ACC112 (cell line): ENCODE measurements at regions not wholly inside any gene's neighbourhood (a gene's known extent, or its start where the extent isn't known, plus 50 kb on each side); places are given as distances from the start of the nearest gene placed in this dataset.

ENCODE experiments used
- H2AFZ ChIP-seq: fragments of 200-600 bp; sonication (generic); one replicate; pipeline ENCODE4 v1.6.0; 2017; ENCODE audit warnings: antibody characterized with exemption, low read length; ENCODE audit not compliant: unreplicated experiment
- H3K27ac ChIP-seq: fragments of 200-600 bp; sonication (generic); 2 replicates; pipeline ENCODE4 v1.5.1; 2014; ENCODE audit warnings: low read depth, mild to moderate bottlenecking, antibody characterized with exemption, low read length, moderate library complexity
- H3K27me3 ChIP-seq: fragments of 200-600 bp; sonication (generic); 2 replicates; pipeline ENCODE4 v1.6.1; 2014; ENCODE audit warnings: mild to moderate bottlenecking, antibody characterized with exemption, low read length, moderate library complexity, mixed read lengths; ENCODE audit not compliant: insufficient read depth
- H3K36me3 ChIP-seq: fragments of 200-600 bp; sonication (generic); 2 replicates; pipeline ENCODE4 v1.6.1; 2016; ENCODE audit warnings: mild to moderate bottlenecking, antibody characterized with exemption, low read length, moderate library complexity, mixed read lengths; ENCODE audit not compliant: insufficient read depth
- H3K4me1 ChIP-seq: fragments of 200-600 bp; sonication (generic); one replicate; pipeline ENCODE4 v1.6.1; 2016; ENCODE audit warnings: low read length, mixed read lengths; ENCODE audit not compliant: insufficient read depth, unreplicated experiment, control insufficient read depth
- H3K4me3 ChIP-seq: fragments of 200-600 bp; sonication (generic); 2 replicates; pipeline ENCODE4 v1.5.1; 2014; ENCODE audit warnings: mild to moderate bottlenecking, low read depth, low read length
- H3K79me2 ChIP-seq: fragments of 200-600 bp; sonication (generic); one replicate; pipeline ENCODE4 v1.6.0; 2016; ENCODE audit warnings: low read length; ENCODE audit not compliant: control insufficient read depth, unreplicated experiment, insufficient read depth

GRCh38 chr20:48287552-48288170 lies 502.4 kb upstream of the SULF2 start:
- Histone ChIP-seq H2AFZ (no peak overlapping the region), H3K4me3 (no peak overlapping the region), H3K79me2 (no peaks in the 10 kb centered on the region), H3K27ac (no peak overlapping the region), H3K27me3 (peaks cover 12% of the 10 kb centered on the region; the same call in 1 of the 2 replicates), H3K36me3 (no peaks in the 10 kb centered on the region), H3K4me1 (peaks cover 21% of the 10 kb centered on the region)

DNA sequence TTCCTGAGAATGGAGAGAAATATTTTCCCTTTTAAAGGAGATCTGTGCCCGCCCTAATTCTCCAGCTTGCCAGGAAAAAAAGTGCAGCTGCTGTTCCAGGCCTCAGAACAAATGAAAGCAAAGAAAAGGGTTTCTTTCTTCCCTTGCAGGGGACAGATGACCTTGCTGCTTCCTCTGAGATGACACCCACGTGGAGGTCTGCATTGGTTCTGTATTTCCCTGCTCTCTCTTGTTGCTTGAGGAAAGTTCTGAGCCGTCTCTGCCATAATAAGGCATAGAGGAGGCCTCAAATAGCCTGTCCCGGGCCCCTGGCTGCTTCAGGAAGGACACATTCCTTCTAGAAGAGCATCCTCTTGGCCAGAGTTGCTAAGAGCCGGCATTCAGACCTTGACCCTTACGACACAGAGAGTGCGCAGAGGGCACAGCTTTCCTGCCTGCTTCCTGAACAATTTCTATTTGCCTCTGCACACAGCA lies 501.8 kb upstream of the SULF2 start:
- Histone ChIP-seq H3K4me1 (peaks cover 21% of the 10 kb centered on the region), H3K27me3 (peaks cover 12% of the 10 kb centered on the region; the same call in 1 of the 2 replicates)

DNA sequence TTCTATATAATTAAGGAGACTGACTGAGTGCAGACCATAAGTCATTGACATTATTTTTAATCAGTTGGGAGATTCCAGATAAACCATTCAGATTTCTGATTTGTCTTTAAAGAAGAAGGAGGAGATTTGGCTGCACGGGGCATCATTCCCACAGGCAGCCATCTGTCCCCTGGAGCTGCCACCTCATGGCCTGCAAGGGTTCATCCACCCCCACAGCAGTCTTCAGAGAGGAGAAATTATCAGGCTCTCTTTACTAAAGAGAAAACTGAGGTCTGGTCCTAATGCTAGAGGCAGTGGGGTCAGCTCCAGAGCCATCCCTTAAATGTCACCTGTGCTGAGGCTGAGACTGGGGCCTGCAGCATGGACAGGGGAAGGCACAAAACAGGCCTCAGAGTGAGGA lies 501.3 kb upstream of the SULF2 start:
- peaks cover 21% of the 10 kb centered on the region for H3K4me1 ChIP-seq

More for the DNA sequence above, 501.8 kb upstream of the SULF2 start:
- Histone ChIP-seq H3K79me2 (no peaks in the 10 kb centered on the region), H3K36me3 (no peaks in the 10 kb centered on the region), H3K4me3 (no peak overlapping the region), H3K27ac (no peak overlapping the region), H2AFZ (no peak overlapping the region)

DNA sequence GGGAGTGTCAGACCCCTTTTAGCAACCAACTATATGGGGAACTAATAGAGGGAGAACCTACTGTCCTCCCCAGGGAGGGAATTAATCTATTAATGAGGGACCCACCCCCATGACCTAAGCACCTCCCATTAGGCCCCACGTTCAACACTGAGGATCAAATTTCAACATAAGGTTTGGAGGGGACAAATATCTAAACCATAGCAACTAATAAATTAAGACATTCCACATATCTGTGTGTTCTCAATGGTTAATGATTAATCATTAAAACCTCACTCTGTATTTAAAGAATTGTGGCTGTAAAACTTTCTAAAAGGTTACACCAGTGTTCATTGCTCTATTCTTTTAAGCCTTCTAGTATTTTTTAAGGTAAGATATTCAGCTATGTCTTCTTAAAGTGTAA lies 500.4 kb upstream of the SULF2 start:
- Histone ChIP-seq H2AFZ (no peak overlapping the region), H3K36me3 (no peaks in the 10 kb centered on the region), H3K27me3 (0 out of 2 replicates have a peak, but pooled peaks cover 6% of the 10 kb centered on the region), H3K27ac (no peak overlapping the region), H3K4me3 (no peak overlapping the region), H3K4me1 (peaks cover 21% of the 10 kb centered on the region), H3K79me2 (no peaks in the 10 kb centered on the region)

More for the DNA sequence above, 501.3 kb upstream of the SULF2 start:
- no peak overlapping the region for H2AFZ ChIP-seq
- H3K79me2 ChIP-seq: no peaks in the 10 kb centered on the region
- no peak overlapping the region for H3K4me3 ChIP-seq
- H3K27me3 ChIP-seq: peaks cover 12% of the 10 kb centered on the region; the same call in 1 of the 2 replicates
- H3K36me3 ChIP-seq: no peaks in the 10 kb centered on the region
- H3K27ac ChIP-seq: no peak overlapping the region

GRCh38 chr20:48284837-48285236 lies 499.6 kb upstream of the SULF2 start:
- Histone ChIP-seq H3K27me3 (0 out of 2 replicates have a peak, but pooled peaks cover under 1% of the 10 kb centered on the region), H2AFZ (no peak overlapping the region), H3K27ac (no peak overlapping the region), H3K4me1 (peaks cover 21% of the 10 kb centered on the region), H3K36me3 (no peaks in the 10 kb centered on the region), H3K79me2 (no peaks in the 10 kb centered on the region), H3K4me3 (no peak overlapping the region)

GRCh38 chr20:48284315-48284714 lies 499.0 kb upstream of the SULF2 start:
- Histone ChIP-seq H3K4me1 (peaks cover 25% of the 10 kb centered on the region), H3K27ac (peak overlapping the region; percentile 2; the same call in 1 of the 2 replicates), H2AFZ (no peak overlapping the region)

DNA sequence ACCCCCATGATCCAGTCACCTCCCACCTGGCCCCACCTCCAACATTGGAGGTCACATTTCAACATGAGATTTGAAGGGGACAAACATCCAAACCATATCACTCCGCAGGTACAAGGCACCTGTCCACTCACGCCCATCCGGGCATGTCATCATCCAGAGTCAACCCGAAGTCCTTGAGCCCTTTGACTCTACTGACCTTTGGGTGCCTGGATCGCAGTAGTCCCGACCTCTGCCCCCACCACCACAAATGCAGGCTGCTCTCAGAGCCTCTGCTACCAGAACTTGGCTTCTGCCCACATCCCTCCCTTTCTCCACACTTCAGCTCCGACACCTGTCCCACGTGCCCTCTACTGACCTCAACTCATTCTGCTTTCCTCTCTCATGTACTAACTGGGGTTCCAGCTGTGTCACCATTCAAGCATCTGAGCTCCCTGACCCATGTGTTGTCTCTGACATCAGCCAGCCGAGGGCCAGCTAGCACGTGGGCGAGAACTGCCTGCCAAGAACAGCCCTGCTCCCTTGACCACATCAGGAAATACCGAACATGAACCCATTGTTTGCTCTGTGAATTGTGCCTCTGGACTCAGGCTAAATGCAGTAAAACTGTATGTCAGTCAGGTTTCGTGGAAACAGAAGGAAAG lies 498.3 kb upstream of the SULF2 start:
- no peaks in the 10 kb centered on the region for H3K79me2 ChIP-seq
- H3K36me3 ChIP-seq: no peaks in the 10 kb centered on the region
- no peak overlapping the region for H2AFZ ChIP-seq
- H3K4me1 ChIP-seq: peaks cover 31% of the 10 kb centered on the region
- peak overlapping the region; percentile 2; the same call in 1 of the 2 replicates for H3K27ac ChIP-seq
- no peak overlapping the region for H3K4me3 ChIP-seq
- no peaks in the 10 kb centered on the region for H3K27me3 ChIP-seq

More at GRCh38 chr20:48284315-48284714, 499.0 kb upstream of the SULF2 start:
- Histone ChIP-seq H3K4me3 (no peak overlapping the region), H3K27me3 (no peaks in the 10 kb centered on the region), H3K79me2 (no peaks in the 10 kb centered on the region), H3K36me3 (no peaks in the 10 kb centered on the region)

GRCh38 chr20:48282591-48283228 lies 497.4 kb upstream of the SULF2 start:
- no peaks in the 10 kb centered on the region for H3K27me3 ChIP-seq
- H3K4me1 ChIP-seq: peaks cover 31% of the 10 kb centered on the region
- no peaks in the 10 kb centered on the region for H3K79me2 ChIP-seq
- H2AFZ ChIP-seq: no peak overlapping the region
- no peaks in the 10 kb centered on the region for H3K36me3 ChIP-seq
- no peak overlapping the region for H3K4me3 ChIP-seq
- no peak overlapping the region for H3K27ac ChIP-seq

GRCh38 chr20:48281501-48281900 lies 496.2 kb upstream of the SULF2 start:
- Histone ChIP-seq H3K79me2 (no peaks in the 10 kb centered on the region), H3K27me3 (no peaks in the 10 kb centered on the region)

GRCh38 chr20:48278961-48279481 lies 493.7 kb upstream of the SULF2 start:
- no peak overlapping the region for H2AFZ ChIP-seq
- no peaks in the 10 kb centered on the region for H3K79me2 ChIP-seq
- no peaks in the 10 kb centered on the region for H3K36me3 ChIP-seq
- peaks cover 4% of the 10 kb centered on the region for H3K27me3 ChIP-seq
- peaks cover 16% of the 10 kb centered on the region for H3K4me1 ChIP-seq
- H3K4me3 ChIP-seq: no peak overlapping the region
- no peak overlapping the region for H3K27ac ChIP-seq

More at GRCh38 chr20:48281501-48281900, 496.2 kb upstream of the SULF2 start:
- no peaks in the 10 kb centered on the region for H3K36me3 ChIP-seq
- peaks cover 31% of the 10 kb centered on the region for H3K4me1 ChIP-seq
- H3K4me3 ChIP-seq: no peak overlapping the region
- H2AFZ ChIP-seq: no peak overlapping the region
- no peak overlapping the region for H3K27ac ChIP-seq
